ENCODE measurements at regions not wholly inside any gene's neighbourhood (a gene's known extent, or its start where the extent isn't known, plus 50 kb on each side); places are given as distances from the start of the nearest gene placed in this dataset.
"Not testable (repeated sequence)": the region's sequence is repeated elsewhere in the genome, so short reads cannot be mapped to it uniquely, and the experiment has no call there.

- Histone ChIP-seq H3K27ac (no peak overlapping the region), H3K9me3 (no peaks in the 10 kb centered on the region), H3K27me3 (peaks cover 5% of the 10 kb centered on the region), H3K4me3 (no peak overlapping the region), H3K36me3 (no peaks in the 10 kb centered on the region), H3K4me1 (no peaks in the 10 kb centered on the region)
- 39% methylated on average over 4 of the region's 4 CpGs for WGBS
- DNase-seq (ENCODE audit: low spot score in 2 of 2) = no peak
- TF ChIP-seq POLR2AphosphoS5 (IDR thresholded peaks at IDR 0.05) = no peak
- TF ChIP-seq POLR2A (IDR thresholded peaks at IDR 0.05) = no peak
- no peak for TF ChIP-seq CTCF (IDR thresholded peaks at IDR 0.05)
- TF ChIP-seq EP300 (IDR thresholded peaks at IDR 0.05) = no peak
Observed at GRCh38 chr1:157348538-157349480, 203.5 kb downstream of the FCRL5 start.

GRCh38 chr1:157347506-157347905 is 204.8 kb downstream of the FCRL5 start:
- no peak for DNase-seq (ENCODE audit: low spot score in 2 of 2)
- Histone ChIP-seq H3K36me3 (no peaks in the 10 kb centered on the region), H3K4me3 (no peak overlapping the region), H3K27me3 (peaks cover 5% of the 10 kb centered on the region), H3K4me1 (no peaks in the 10 kb centered on the region), H3K27ac (no peak overlapping the region), H3K9me3 (no peaks in the 10 kb centered on the region)
- no peak for TF ChIP-seq POLR2A (IDR thresholded peaks at IDR 0.05)
- no peak for TF ChIP-seq EP300 (IDR thresholded peaks at IDR 0.05)
- no peak for TF ChIP-seq CTCF (IDR thresholded peaks at IDR 0.05)
- no peak for TF ChIP-seq POLR2AphosphoS5 (IDR thresholded peaks at IDR 0.05)
- 80% methylated on average over 1 of the region's 1 CpG for WGBS

GRCh38 chr1:157337785-157338184 is 199.6 kb upstream of the ETV3 start:
- not testable (repeated sequence) for H3K9me3 ChIP-seq; H3K27ac ChIP-seq; H3K27me3 ChIP-seq; DNase-seq (ENCODE audit: low spot score in 2 of 2); H3K36me3 ChIP-seq; H3K4me3 ChIP-seq; H3K4me1 ChIP-seq
- WGBS = 58% methylated on average over 1 of the region's 1 CpG

GRCh38 chr1:157335056-157335455 is 196.9 kb upstream of the ETV3 start:
- TF ChIP-seq POLR2AphosphoS5 (IDR thresholded peaks at IDR 0.05) = no peak
- TF ChIP-seq EP300 (IDR thresholded peaks at IDR 0.05) = no peak
- no peak for TF ChIP-seq CTCF (IDR thresholded peaks at IDR 0.05)
- TF ChIP-seq POLR2A (IDR thresholded peaks at IDR 0.05) = no peak
- no peaks in the 10 kb centered on the region for H3K36me3 ChIP-seq
- WGBS = 88% methylated on average over 2 of the region's 2 CpGs

GRCh38 chr1:157334041-157334440 is 195.8 kb upstream of the ETV3 start:
- TF ChIP-seq POLR2AphosphoS5 (IDR thresholded peaks at IDR 0.05) (no peak), POLR2A (IDR thresholded peaks at IDR 0.05) (no peak), EP300 (IDR thresholded peaks at IDR 0.05) (no peak), CTCF (IDR thresholded peaks at IDR 0.05) (no peak)
- no peaks in the 10 kb centered on the region for H3K9me3 ChIP-seq
- H3K27ac ChIP-seq = no peak overlapping the region
- H3K27me3 ChIP-seq = no peaks in the 10 kb centered on the region
- H3K4me1 ChIP-seq = no peaks in the 10 kb centered on the region
- no peaks in the 10 kb centered on the region for H3K36me3 ChIP-seq
- WGBS = 50% methylated on average over 2 of the region's 2 CpGs
- DNase-seq (ENCODE audit: low spot score in 2 of 2) = no peak
- no peak overlapping the region for H3K4me3 ChIP-seq

More at GRCh38 chr1:157335056-157335455, 196.9 kb upstream of the ETV3 start:
- Histone ChIP-seq H3K27ac (no peak overlapping the region), H3K9me3 (no peaks in the 10 kb centered on the region), H3K4me1 (no peaks in the 10 kb centered on the region), H3K27me3 (no peaks in the 10 kb centered on the region), H3K4me3 (no peak overlapping the region)
- DNase-seq (ENCODE audit: low spot score in 2 of 2) = no peak

GRCh38 chr1:157330177-157330576 is 192.0 kb upstream of the ETV3 start:
- not testable (repeated sequence) for DNase-seq (ENCODE audit: low spot score in 2 of 2); H3K36me3 ChIP-seq; H3K27ac ChIP-seq

GRCh38 chr1:157328120-157328519 is 189.9 kb upstream of the ETV3 start:
- H3K4me1 ChIP-seq; H3K36me3 ChIP-seq; DNase-seq (ENCODE audit: low spot score in 2 of 2); H3K4me3 ChIP-seq; H3K27ac ChIP-seq; H3K27me3 ChIP-seq; H3K9me3 ChIP-seq: not testable (repeated sequence)

More at GRCh38 chr1:157330177-157330576, 192.0 kb upstream of the ETV3 start:
- not testable (repeated sequence) for H3K4me3 ChIP-seq, H3K27me3 ChIP-seq, H3K9me3 ChIP-seq, H3K4me1 ChIP-seq
